ENCODE measurements at regions not wholly inside any gene's neighbourhood (a gene's known extent, or its start where the extent isn't known, plus 50 kb on each side); places are given as distances from the start of the nearest gene placed in this dataset.

DNA sequence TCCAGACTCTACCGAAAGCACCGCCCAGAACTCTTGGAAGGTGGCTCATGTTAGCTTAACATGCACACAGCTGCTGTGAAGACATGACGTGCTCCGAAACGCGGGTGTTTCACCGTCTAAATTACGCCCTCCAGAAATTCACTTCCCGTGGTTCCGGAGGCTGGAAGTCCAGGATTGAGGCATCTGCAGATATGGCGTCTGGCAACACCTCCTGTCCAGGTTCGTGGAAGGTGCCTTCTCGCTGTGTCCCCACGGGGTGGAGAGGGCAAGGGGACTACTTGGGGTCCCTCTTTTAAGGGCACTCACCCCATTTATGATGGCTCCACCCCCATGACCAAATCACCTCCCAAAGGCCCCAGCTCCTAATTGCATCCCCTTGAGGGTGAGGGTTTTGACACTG is 348.0 kb upstream of the IRX2 start:
- TF ChIP-seq, protein P1, sequence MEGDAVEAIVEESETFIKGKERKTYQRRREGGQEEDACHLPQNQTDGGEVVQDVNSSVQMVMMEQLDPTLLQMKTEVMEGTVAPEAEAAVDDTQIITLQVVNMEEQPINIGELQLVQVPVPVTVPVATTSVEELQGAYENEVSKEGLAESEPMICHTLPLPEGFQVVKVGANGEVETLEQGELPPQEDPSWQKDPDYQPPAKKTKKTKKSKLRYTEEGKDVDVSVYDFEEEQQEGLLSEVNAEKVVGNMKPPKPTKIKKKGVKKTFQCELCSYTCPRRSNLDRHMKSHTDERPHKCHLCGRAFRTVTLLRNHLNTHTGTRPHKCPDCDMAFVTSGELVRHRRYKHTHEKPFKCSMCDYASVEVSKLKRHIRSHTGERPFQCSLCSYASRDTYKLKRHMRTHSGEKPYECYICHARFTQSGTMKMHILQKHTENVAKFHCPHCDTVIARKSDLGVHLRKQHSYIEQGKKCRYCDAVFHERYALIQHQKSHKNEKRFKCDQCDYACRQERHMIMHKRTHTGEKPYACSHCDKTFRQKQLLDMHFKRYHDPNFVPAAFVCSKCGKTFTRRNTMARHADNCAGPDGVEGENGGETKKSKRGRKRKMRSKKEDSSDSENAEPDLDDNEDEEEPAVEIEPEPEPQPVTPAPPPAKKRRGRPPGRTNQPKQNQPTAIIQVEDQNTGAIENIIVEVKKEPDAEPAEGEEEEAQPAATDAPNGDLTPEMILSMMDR (conservative IDR thresholded peaks at IDR 0.05), result no peak
- no peak for TF ChIP-seq EZH2 (IDR thresholded peaks at IDR 0.05; ENCODE audit: low read depth)
